ENCODE measurements at regions not wholly inside any gene's neighbourhood (a gene's known extent, or its start where the extent isn't known, plus 50 kb on each side); places are given as distances from the start of the nearest gene placed in this dataset.

- WGBS, 2 donors: 78 to 88% methylated on average over 4 of the region's 4 CpGs
- H3K9me3 ChIP-seq: no peaks in the 10 kb centered on the region
Measured at GRCh38 chr12:24133384-24133783, 183.9 kb upstream of the SOX5 start.

GRCh38 chr12:24127919-24128721 is 178.7 kb upstream of the SOX5 start:
- Histone ChIP-seq H3K36me3 (no peaks in the 10 kb centered on the region), H3K27me3 (no peaks in the 10 kb centered on the region), H3K27ac (no peak overlapping the region), H3K4me3 (no peak overlapping the region), H3K9me3 (no peaks in the 10 kb centered on the region), H3K4me1 (peaks cover 0 to 2% (median 0%) of the 10 kb centered on the region in 4 donors)
- no peak for TF ChIP-seq EP300 (IDR thresholded peaks at IDR 0.05)
- TF ChIP-seq POLR2A (IDR thresholded peaks at IDR 0.05): no peak
- TF ChIP-seq CTCF (IDR thresholded peaks at IDR 0.05): no peak
- WGBS, 2 donors: 95 to 97% methylated on average over 9 of the region's 9 CpGs
- no peak for DNase-seq (ENCODE audit: low spot score in 2 of 2)

More at GRCh38 chr12:24133384-24133783, 183.9 kb upstream of the SOX5 start:
- TF ChIP-seq EP300 (IDR thresholded peaks at IDR 0.05): no peak
- no peak for TF ChIP-seq CTCF (IDR thresholded peaks at IDR 0.05)
- no peak for TF ChIP-seq POLR2A (IDR thresholded peaks at IDR 0.05)
- Histone ChIP-seq H3K4me3 (no peak overlapping the region), H3K27me3 (no peaks in the 10 kb centered on the region), H3K4me1 (peaks cover 0 to 12% (median 0%) of the 10 kb centered on the region in 4 donors), H3K27ac (no peak overlapping the region), H3K36me3 (no peaks in the 10 kb centered on the region)
- DNase-seq (ENCODE audit: low spot score in 2 of 2): no peak

GRCh38 chr12:24125280-24125679 is 175.8 kb upstream of the SOX5 start:
- H3K9me3 ChIP-seq: no peaks in the 10 kb centered on the region
- H3K4me1 ChIP-seq: peaks cover 0 to 15% (median 4%) of the 10 kb centered on the region in 4 donors
- 69 to 70% methylated on average over 4 of the region's 4 CpGs for WGBS, 2 donors
- H3K27ac ChIP-seq: no peak overlapping the region
- no peak overlapping the region for H3K4me3 ChIP-seq
- no peak for DNase-seq (ENCODE audit: low spot score in 2 of 2)
- no peaks in the 10 kb centered on the region for H3K27me3 ChIP-seq
- TF ChIP-seq POLR2A (IDR thresholded peaks at IDR 0.05) (no peak), CTCF (IDR thresholded peaks at IDR 0.05) (no peak), EP300 (IDR thresholded peaks at IDR 0.05) (no peak)
- H3K36me3 ChIP-seq: no peaks in the 10 kb centered on the region

GRCh38 chr12:24121911-24122310 is 172.4 kb upstream of the SOX5 start:
- DNase-seq (ENCODE audit: low spot score in 2 of 2): no peak
- 23% methylated on average over 4 of the region's 4 CpGs for WGBS, 2 donors
- no peak overlapping the region for H3K4me3 ChIP-seq
- H3K4me1 ChIP-seq: peaks cover 0 to 23% (median 4%) of the 10 kb centered on the region in 4 donors
- H3K36me3 ChIP-seq: no peaks in the 10 kb centered on the region
- no peak overlapping the region for H3K27ac ChIP-seq
- TF ChIP-seq POLR2A (IDR thresholded peaks at IDR 0.05) (no peak), EP300 (IDR thresholded peaks at IDR 0.05) (no peak), CTCF (IDR thresholded peaks at IDR 0.05) (no peak)
- no peaks in the 10 kb centered on the region for H3K9me3 ChIP-seq
- H3K27me3 ChIP-seq: no peaks in the 10 kb centered on the region

- DNase-seq (ENCODE audit: low spot score in 2 of 2): no peak
- TF ChIP-seq EP300 (IDR thresholded peaks at IDR 0.05) (no peak), POLR2A (IDR thresholded peaks at IDR 0.05) (no peak), CTCF (IDR thresholded peaks at IDR 0.05) (no peak)
- Histone ChIP-seq H3K4me3 (no peak overlapping the region), H3K27ac (peak overlapping the region in 1 of 4 donors; percentile 4), H3K4me1 (peaks cover 0 to 23% (median 4%) of the 10 kb centered on the region in 4 donors), H3K9me3 (no peaks in the 10 kb centered on the region), H3K36me3 (no peaks in the 10 kb centered on the region), H3K27me3 (no peaks in the 10 kb centered on the region)
- 49 to 53% methylated on average over 1 of the region's 1 CpG for WGBS, 2 donors
Measured at GRCh38 chr12:24118668-24119067, 169.2 kb upstream of the SOX5 start.
